H9 (cell line): ENCODE measurements at regions not wholly inside any gene's neighbourhood (a gene's known extent, or its start where the extent isn't known, plus 50 kb on each side); places are given as distances from the start of the nearest gene placed in this dataset.

Experiments
- DNase-seq: peaks from one replicate; pipeline ENCODE4 v3.0.0-alpha.2; 2017
- H2AFZ ChIP-seq: one replicate; pipeline ENCODE4 v1.6.1; 2013; ENCODE audit warnings: mild to moderate bottlenecking, low read length, control low read depth, moderate library complexity
- H2AK5ac ChIP-seq: 2 replicates; pipeline ENCODE4 v1.6.1; 2013; ENCODE audit warnings: low read length, control low read depth, mixed read lengths; ENCODE audit not compliant: insufficient read length
- H2BK120ac ChIP-seq: one replicate; pipeline ENCODE4 v1.6.1; 2013; ENCODE audit warnings: low read depth, mild to moderate bottlenecking, low read length, control low read depth, inconsistent platforms; ENCODE audit not compliant: poor library complexity, severe bottlenecking
- H2BK12ac ChIP-seq: 2 replicates; pipeline ENCODE4 v1.6.1; 2013; ENCODE audit warnings: low read length, control low read depth, mixed read lengths, low read depth; ENCODE audit not compliant: insufficient read length
- H2BK15ac ChIP-seq: 2 replicates; pipeline ENCODE4 v1.6.1; 2013; ENCODE audit warnings: low read depth, low read length, control low read depth
- H2BK20ac ChIP-seq: one replicate; pipeline ENCODE4 v1.6.1; 2013; ENCODE audit warnings: low read depth, mild to moderate bottlenecking, low read length, control low read depth, inconsistent platforms; ENCODE audit not compliant: poor library complexity, severe bottlenecking
- H2BK5ac ChIP-seq: 2 replicates; pipeline ENCODE4 v1.6.1; 2013; ENCODE audit warnings: low read length, control low read depth, mixed read lengths; ENCODE audit not compliant: insufficient read length
- H3K14ac ChIP-seq: 2 replicates; pipeline ENCODE4 v1.6.1; 2013; ENCODE audit warnings: low read length, control low read depth; ENCODE audit not compliant: insufficient read depth
- H3K18ac ChIP-seq: 2 replicates; pipeline ENCODE4 v1.6.1; 2013; ENCODE audit warnings: low read depth, mild to moderate bottlenecking, mixed read lengths, low read length, control low read depth; ENCODE audit not compliant: insufficient read length
- H3K23ac ChIP-seq: 2 replicates; pipeline ENCODE4 v1.6.1; 2013; ENCODE audit warnings: low read length, control low read depth, mixed read lengths, low read depth; ENCODE audit not compliant: insufficient read length
- H3K23me2 ChIP-seq: 2 replicates; pipeline ENCODE4 v1.6.1; 2013; ENCODE audit warnings: low read depth, mild to moderate bottlenecking, mixed read lengths, low read length, control low read depth; ENCODE audit not compliant: insufficient read length, poor library complexity, severe bottlenecking
- H3K27ac ChIP-seq: 2 replicates; pipeline ENCODE4 v1.5.1; 2013; ENCODE audit warnings: low read length, control low read depth, mixed read lengths, low read depth; ENCODE audit not compliant: insufficient read length
- H3K27me3 ChIP-seq: 2 replicates; pipeline ENCODE4 v1.6.1; 2013; ENCODE audit warnings: low read length, control low read depth, inconsistent platforms; ENCODE audit not compliant: insufficient read depth
- H3K4ac ChIP-seq: 2 replicates; pipeline ENCODE4 v1.6.1; 2013; ENCODE audit warnings: low read depth, mild to moderate bottlenecking, control low read depth, inconsistent platforms, low read length, moderate library complexity
- H3K4me1 ChIP-seq: 2 replicates; pipeline ENCODE4 v1.6.1; 2013; ENCODE audit warnings: low read length, control low read depth, inconsistent platforms; ENCODE audit not compliant: insufficient read depth
- H3K4me2 ChIP-seq: 2 replicates; pipeline ENCODE4 v1.6.1; 2013; ENCODE audit warnings: low read length, control low read depth, mixed read lengths; ENCODE audit not compliant: insufficient read length, insufficient read depth
- H3K56ac ChIP-seq: 2 replicates; pipeline ENCODE4 v1.6.1; 2013; ENCODE audit warnings: low read depth, mild to moderate bottlenecking, mixed read lengths, low read length, control low read depth; ENCODE audit not compliant: insufficient read length
- H3K79me1 ChIP-seq: 2 replicates; pipeline ENCODE4 v1.6.1; 2013; ENCODE audit warnings: low read depth, mild to moderate bottlenecking, moderate library complexity, low read length, control low read depth, inconsistent platforms; ENCODE audit not compliant: insufficient read depth, poor library complexity, severe bottlenecking
- H3K79me2 ChIP-seq: 2 replicates; pipeline ENCODE4 v1.6.1; 2013; ENCODE audit warnings: low read length, control low read depth, inconsistent platforms; ENCODE audit not compliant: insufficient read depth
- H3K9ac ChIP-seq: 2 replicates; pipeline ENCODE4 v1.6.1; 2013; ENCODE audit warnings: low read length, control low read depth, mixed read lengths; ENCODE audit not compliant: insufficient read length; ENCODE audit errors: extremely low read depth
- H3K9me3 ChIP-seq: one replicate; pipeline ENCODE4 v1.6.1; 2013; ENCODE audit warnings: low read depth, low read length, inconsistent platforms; ENCODE audit not compliant: control insufficient read depth
- H3T11ph ChIP-seq: one replicate; pipeline ENCODE4 v1.6.1; 2013; ENCODE audit warnings: mild to moderate bottlenecking, low read length, control low read depth, inconsistent platforms
- H4K20me1 ChIP-seq: one replicate; pipeline ENCODE4 v1.6.1; 2013; ENCODE audit not compliant: control insufficient read depth, insufficient read length, insufficient read depth
- H4K5ac ChIP-seq: 2 replicates; pipeline ENCODE4 v1.6.1; 2013; ENCODE audit warnings: low read depth, mild to moderate bottlenecking, mixed read lengths, low read length, control low read depth; ENCODE audit not compliant: insufficient read length
- H4K8ac ChIP-seq: replicated peaks from 2 replicates; pipeline ENCODE4 v1.6.1; 2013; ENCODE audit warnings: low read length, control low read depth, mixed read lengths, low read depth; ENCODE audit not compliant: insufficient read length
- H4K91ac ChIP-seq: 2 replicates; pipeline ENCODE4 v1.6.1; 2013; ENCODE audit warnings: low read depth, mild to moderate bottlenecking, moderate library complexity, mixed read lengths, low read length, control low read depth; ENCODE audit not compliant: insufficient read length
- H3K27ac Mint-ChIP-seq, 3 experiments: 2 replicates in 2 of 3; 3 replicates in 1 of 3; pipeline ENCODE4 v1.8.0; 2020 to 2021; ENCODE audit warnings: mixed read lengths in 3 of 3, mild to moderate bottlenecking in 1 of 3, moderate library complexity in 1 of 3
- H3K27me3 Mint-ChIP-seq: 2 replicates; pipeline ENCODE4 v1.8.0; 2021; ENCODE audit warnings: low read depth, mild to moderate bottlenecking, moderate library complexity, mixed read lengths
- H3K36me3 Mint-ChIP-seq, 3 experiments: 2 replicates in 2 of 3; 3 replicates in 1 of 3; pipeline ENCODE4 v1.8.0; 2020 to 2021; ENCODE audit warnings: low read depth in 3 of 3, mixed read lengths in 3 of 3; ENCODE audit not compliant: insufficient read depth in 1 of 3
- H3K4me1 Mint-ChIP-seq, 2 experiments: 2 replicates each; pipeline ENCODE4 v1.8.0; 2020; ENCODE audit warnings: mixed read lengths in 2 of 2
- H3K4me3 Mint-ChIP-seq, 2 experiments: 2 replicates in 1 of 2; 3 replicates in 1 of 2; pipeline ENCODE4 v1.8.0; 2020 to 2021; ENCODE audit warnings: mild to moderate bottlenecking in 2 of 2, mixed read lengths in 2 of 2, moderate library complexity in 1 of 2
- H3K9me3 Mint-ChIP-seq, 2 experiments: 2 replicates in 1 of 2; 3 replicates in 1 of 2; pipeline ENCODE4 v1.8.0; 2020; ENCODE audit warnings: mild to moderate bottlenecking in 2 of 2, mixed read lengths in 2 of 2, moderate library complexity in 1 of 2
- CTCF ChIP-seq: fragments of 200-600 bp; sonication (generic); conservative IDR thresholded peaks from 3 replicates; pipeline ENCODE4 v1.8.0; 2021; ENCODE audit warnings: antibody characterized with exemption, mild to moderate bottlenecking
- WGBS: extraction: QIAGEN DNeasy Blood & Tissue Kit; methylation state at CpG from one replicate; pipeline ENCODE4 v1.1.7; 2013; ENCODE audit warnings: missing lambda C conversion rate, low lambda C conversion rate, mixed read lengths; ENCODE audit not compliant: insufficient read length; ENCODE audit errors: extremely low coverage; 5-methylcytosine and 5-hydroxymethylcytosine counted together

- no peaks in the 10 kb centered on the region for H3K27me3 ChIP-seq
- H2BK120ac ChIP-seq, result no peak overlapping the region
- no peak overlapping the region for H4K5ac ChIP-seq
- H2AK5ac ChIP-seq, result no peak overlapping the region
- Mint-ChIP-seq H3K4me1 (no peaks in the 10 kb centered on the region), H3K36me3 (peaks cover 0 to 20% (median 0%) of the 10 kb centered on the region in 3 experiments; a peak in 2 of 7 replicates), H3K27ac (no peak overlapping the region; a peak in 1 of 7 replicates), H3K27me3 (no peaks in the 10 kb centered on the region), H3K4me3 (no peak overlapping the region), H3K9me3 (peaks cover 8 to 13% of the 10 kb centered on the region in 2 experiments)
- H3K4me1 ChIP-seq, result no peaks in the 10 kb centered on the region
- no peak for DNase-seq
- no peak overlapping the region for H2AFZ ChIP-seq
- no peak overlapping the region for H3K4me2 ChIP-seq
- no peak overlapping the region for H4K91ac ChIP-seq
- H4K8ac ChIP-seq, result no peak overlapping the region
- H2BK15ac ChIP-seq, result no peak overlapping the region
- no CpG with 5 or more reads among the region's 5 CpGs for WGBS
- TF ChIP-seq CTCF, result no peak
- no peak overlapping the region for H3K56ac ChIP-seq
- no peaks in the 10 kb centered on the region for H3K9me3 ChIP-seq
- no peak overlapping the region for H3K4ac ChIP-seq
- H3K23ac ChIP-seq, result no peak overlapping the region
- no peak overlapping the region for H3T11ph ChIP-seq
- H4K20me1 ChIP-seq, result no peaks in the 10 kb centered on the region
- no peak overlapping the region for H3K27ac ChIP-seq
- H3K79me2 ChIP-seq, result no peaks in the 10 kb centered on the region
- no peak overlapping the region for H3K9ac ChIP-seq
- H3K79me1 ChIP-seq, result no peaks in the 10 kb centered on the region
- H3K18ac ChIP-seq, result no peak overlapping the region
- no peaks in the 10 kb centered on the region for H3K23me2 ChIP-seq
- no peak overlapping the region for H3K14ac ChIP-seq
- no peak overlapping the region for H2BK20ac ChIP-seq
- no peak overlapping the region for H2BK12ac ChIP-seq
- no peak overlapping the region for H2BK5ac ChIP-seq
Observed at GRCh38 chr7:113684165-113684564, 234.6 kb downstream of the PPP1R3A start.
